KMS-11 (cell line): ENCODE measurements at regions not wholly inside any gene's neighbourhood (a gene's known extent, or its start where the extent isn't known, plus 50 kb on each side); places are given as distances from the start of the nearest gene placed in this dataset.

ENCODE experiments used
- H2AFZ ChIP-seq: fragments of 200-600 bp; sonication (generic); 2 replicates; pipeline ENCODE4 v1.6.1; 2016; ENCODE audit warnings: antibody characterized with exemption, mixed run types, low read depth
- H3K27ac ChIP-seq: fragments of 200-600 bp; sonication (generic); 2 replicates; pipeline ENCODE4 v1.6.1; 2016; ENCODE audit warnings: mild to moderate bottlenecking, mixed run types
- H3K27me3 ChIP-seq: fragments of 200-600 bp; sonication (generic); 2 replicates; pipeline ENCODE4 v1.6.1; 2017; ENCODE audit warnings: mild to moderate bottlenecking, low read depth, mixed run types, moderate library complexity; ENCODE audit not compliant: insufficient read depth
- H3K36me3 ChIP-seq: fragments of 200-600 bp; sonication (generic); 2 replicates; pipeline ENCODE4 v1.6.1; 2017; ENCODE audit warnings: mild to moderate bottlenecking, mixed run types; ENCODE audit not compliant: insufficient read depth
- H3K4me1 ChIP-seq: fragments of 200-600 bp; sonication (generic); 2 replicates; pipeline ENCODE4 v1.6.1; 2016; ENCODE audit warnings: mild to moderate bottlenecking, low read depth, mixed run types; ENCODE audit not compliant: poor library complexity, severe bottlenecking
- H3K4me2 ChIP-seq: fragments of 200-600 bp; sonication (generic); 2 replicates; pipeline ENCODE4 v1.7.0; 2016; ENCODE audit warnings: mild to moderate bottlenecking, mixed run types
- H3K4me3 ChIP-seq: fragments of 200-600 bp; sonication (generic); IDR thresholded peaks from 2 replicates; pipeline ENCODE4 v1.6.1; 2017; ENCODE audit warnings: low read depth, low read length, mixed read lengths; ENCODE audit not compliant: insufficient read depth
- H3K79me2 ChIP-seq: fragments of 200-600 bp; sonication (generic); 2 replicates; pipeline ENCODE4 v1.6.1; 2016; ENCODE audit warnings: low read depth, mixed run types; ENCODE audit not compliant: insufficient read depth
- H3K9ac ChIP-seq: fragments of 200-600 bp; sonication (generic); 2 replicates; pipeline ENCODE4 v1.6.1; 2016; ENCODE audit warnings: mild to moderate bottlenecking, mixed run types
- H4K20me1 ChIP-seq: fragments of 200-600 bp; sonication (generic); 2 replicates; pipeline ENCODE4 v1.6.1; 2016; ENCODE audit warnings: mild to moderate bottlenecking, mixed run types; ENCODE audit not compliant: insufficient read depth
- TF ChIP-seq, protein P1 (sequence below): fragments of 200-600 bp; sonication (generic); conservative IDR thresholded peaks from 2 replicates; pipeline ENCODE4 v1.6.1; 2017; ENCODE audit warnings: low read depth, mild to moderate bottlenecking, antibody characterized with exemption, low read length, moderate library complexity, mixed read lengths

DNA sequence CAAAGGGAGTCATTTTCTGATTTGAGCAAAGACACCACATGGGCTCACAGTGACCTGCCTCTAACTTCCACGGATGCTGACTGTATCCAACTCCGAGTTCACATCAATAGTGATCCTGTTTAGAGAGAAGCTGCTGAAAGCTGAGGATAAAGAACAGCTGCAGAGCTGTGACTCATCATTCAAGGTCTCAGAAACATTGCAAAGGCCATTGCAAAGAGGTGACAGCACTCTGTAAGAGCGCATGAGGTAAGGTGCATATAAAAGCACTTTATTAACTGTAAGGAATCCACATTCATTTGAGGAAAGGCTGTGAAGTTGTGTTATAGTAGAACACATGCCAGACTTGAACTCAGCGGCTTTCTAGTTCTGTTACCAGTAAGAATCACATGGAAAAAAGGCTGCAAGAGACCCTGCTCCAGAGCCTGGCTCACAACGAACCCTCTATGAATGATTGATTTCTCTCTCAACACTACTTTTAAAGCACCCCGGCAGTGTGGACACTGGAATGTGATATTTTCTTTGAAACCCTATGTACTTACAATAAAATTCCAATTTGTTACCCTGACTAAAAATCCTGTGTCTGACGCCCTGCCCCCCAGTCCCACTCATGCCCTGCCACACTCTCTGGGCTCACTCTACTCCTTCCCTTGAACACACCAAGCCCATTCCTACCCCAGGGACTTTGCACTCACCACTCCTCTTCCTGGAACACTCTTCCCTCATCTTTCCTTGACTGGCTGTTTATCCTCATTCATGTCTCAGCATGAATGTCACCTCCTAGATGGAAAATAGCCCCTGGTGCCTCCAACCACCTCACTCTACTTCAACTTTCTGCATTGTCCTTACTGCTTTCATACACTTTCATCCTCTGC, 111.2 kb downstream of the LSM3 start:
- Histone ChIP-seq H3K9ac (no peak overlapping the region), H3K4me1 (no peaks in the 10 kb centered on the region), H3K79me2 (no peaks in the 10 kb centered on the region), H4K20me1 (no peaks in the 10 kb centered on the region), H2AFZ (no peak overlapping the region), H3K4me3 (no peak overlapping the region), H3K4me2 (no peak overlapping the region), H3K27ac (no peak overlapping the region), H3K27me3 (no peaks in the 10 kb centered on the region), H3K36me3 (no peaks in the 10 kb centered on the region)
- TF ChIP-seq, protein P1, sequence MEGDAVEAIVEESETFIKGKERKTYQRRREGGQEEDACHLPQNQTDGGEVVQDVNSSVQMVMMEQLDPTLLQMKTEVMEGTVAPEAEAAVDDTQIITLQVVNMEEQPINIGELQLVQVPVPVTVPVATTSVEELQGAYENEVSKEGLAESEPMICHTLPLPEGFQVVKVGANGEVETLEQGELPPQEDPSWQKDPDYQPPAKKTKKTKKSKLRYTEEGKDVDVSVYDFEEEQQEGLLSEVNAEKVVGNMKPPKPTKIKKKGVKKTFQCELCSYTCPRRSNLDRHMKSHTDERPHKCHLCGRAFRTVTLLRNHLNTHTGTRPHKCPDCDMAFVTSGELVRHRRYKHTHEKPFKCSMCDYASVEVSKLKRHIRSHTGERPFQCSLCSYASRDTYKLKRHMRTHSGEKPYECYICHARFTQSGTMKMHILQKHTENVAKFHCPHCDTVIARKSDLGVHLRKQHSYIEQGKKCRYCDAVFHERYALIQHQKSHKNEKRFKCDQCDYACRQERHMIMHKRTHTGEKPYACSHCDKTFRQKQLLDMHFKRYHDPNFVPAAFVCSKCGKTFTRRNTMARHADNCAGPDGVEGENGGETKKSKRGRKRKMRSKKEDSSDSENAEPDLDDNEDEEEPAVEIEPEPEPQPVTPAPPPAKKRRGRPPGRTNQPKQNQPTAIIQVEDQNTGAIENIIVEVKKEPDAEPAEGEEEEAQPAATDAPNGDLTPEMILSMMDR, result no peak

DNA sequence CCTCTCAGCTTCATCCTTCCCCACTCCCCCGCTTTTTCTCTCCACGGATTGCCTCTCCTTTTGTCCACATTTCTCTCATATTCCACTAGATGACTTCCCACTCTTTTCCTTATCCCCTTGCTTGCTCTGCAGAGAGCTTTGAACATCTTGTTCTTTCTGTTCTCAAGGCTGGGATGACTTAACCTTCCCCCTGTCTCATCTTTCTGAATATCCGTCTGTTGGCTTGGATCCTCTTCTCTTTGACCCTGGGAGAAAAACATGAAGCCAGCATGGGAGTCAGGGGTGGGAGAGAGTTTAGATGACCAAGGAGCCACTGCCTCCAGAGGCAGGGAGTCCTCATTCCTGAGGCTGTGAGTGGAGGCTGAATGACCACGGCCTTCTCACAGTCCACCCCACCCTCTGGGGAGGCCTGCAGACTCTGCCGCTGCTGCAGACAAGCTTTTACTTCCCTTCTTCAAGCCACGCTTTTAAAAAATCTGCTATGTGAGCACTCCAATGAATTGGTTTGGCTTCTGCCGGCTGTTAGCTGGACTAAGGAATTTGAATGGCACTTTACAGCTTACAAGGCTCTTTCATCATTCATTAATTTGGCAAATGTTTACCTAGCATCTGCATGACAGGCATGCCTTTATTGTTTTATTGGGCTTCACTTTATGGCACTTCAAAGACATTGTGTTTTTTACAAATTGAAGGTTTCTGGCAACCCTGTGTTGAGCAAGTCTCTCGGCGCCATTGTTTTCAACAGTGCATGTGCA, 111.6 kb upstream of the SLC6A6 start:
- no peaks in the 10 kb centered on the region for H3K4me1 ChIP-seq
- H3K79me2 ChIP-seq, result no peaks in the 10 kb centered on the region
- H3K9ac ChIP-seq, result no peak overlapping the region
- H3K27ac ChIP-seq, result no peak overlapping the region
- H3K4me2 ChIP-seq, result no peak overlapping the region
- H4K20me1 ChIP-seq, result no peaks in the 10 kb centered on the region
- H3K27me3 ChIP-seq, result no peaks in the 10 kb centered on the region
- no peak overlapping the region for H3K4me3 ChIP-seq
- TF ChIP-seq, protein P1, result no peak
- no peak overlapping the region for H2AFZ ChIP-seq
- H3K36me3 ChIP-seq, result no peaks in the 10 kb centered on the region

- Histone ChIP-seq H3K79me2 (no peaks in the 10 kb centered on the region), H2AFZ (no peak overlapping the region), H4K20me1 (no peaks in the 10 kb centered on the region), H3K36me3 (no peaks in the 10 kb centered on the region), H3K4me3 (no peak overlapping the region), H3K27me3 (no peaks in the 10 kb centered on the region), H3K4me1 (no peaks in the 10 kb centered on the region), H3K9ac (no peak overlapping the region), H3K27ac (no peak overlapping the region), H3K4me2 (no peak overlapping the region)
- TF ChIP-seq, protein P1, result no peak
Observed at GRCh38 chr3:14295037-14295436, 107.4 kb upstream of the SLC6A6 start.

- Histone ChIP-seq H3K79me2 (no peaks in the 10 kb centered on the region), H3K4me3 (no peak overlapping the region), H4K20me1 (no peaks in the 10 kb centered on the region), H3K4me1 (no peaks in the 10 kb centered on the region), H2AFZ (no peak overlapping the region), H3K4me2 (no peak overlapping the region), H3K27me3 (no peaks in the 10 kb centered on the region), H3K36me3 (no peaks in the 10 kb centered on the region), H3K27ac (no peak overlapping the region), H3K9ac (no peak overlapping the region)
- TF ChIP-seq, protein P1, result no peak
Observed at GRCh38 chr3:14295801-14296200, 106.6 kb upstream of the SLC6A6 start.
